ENCODE measurements at regions not wholly inside any gene's neighbourhood (a gene's known extent, or its start where the extent isn't known, plus 50 kb on each side); places are given as distances from the start of the nearest gene placed in this dataset.

DNA sequence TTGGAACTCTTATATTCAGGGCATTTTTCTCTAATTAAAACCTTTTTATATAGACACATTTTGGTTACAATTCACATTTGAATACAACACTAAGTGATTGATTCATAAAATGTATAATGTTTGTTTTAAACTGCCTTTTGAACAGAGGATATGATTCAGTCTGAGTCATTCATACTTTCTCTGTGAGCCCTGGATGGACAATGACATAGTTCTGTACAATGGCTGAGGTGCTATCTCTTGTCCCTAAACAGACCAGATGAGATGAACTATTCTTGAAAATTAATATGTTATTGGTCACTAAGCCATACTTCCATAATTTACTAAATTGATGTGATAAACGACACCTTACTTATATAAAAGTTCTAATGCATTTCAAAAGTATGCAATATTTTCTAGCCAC lies 199.7 kb upstream of the ATXN7L3B start:
- Histone ChIP-seq H3F3A (ENCODE audit: low read depth) (no peaks in the 10 kb centered on the region), H3K79me2 (ENCODE audit: insufficient read depth, low read length) (no peaks in the 10 kb centered on the region), H3K9me3 (ENCODE audit: insufficient read depth, low read depth, low read length) (no peaks in the 10 kb centered on the region), H4K20me1 (ENCODE audit: insufficient read depth, low read length, poor library complexity, severe bottlenecking) (no peaks in the 10 kb centered on the region), H3K4me3 (ENCODE audit: low read length, poor library complexity, severe bottlenecking) (no peak overlapping the region), H3K9ac (ENCODE audit: low read depth, low read length, poor library complexity, severe bottlenecking) (no peak overlapping the region), H3K36me3 (ENCODE audit: insufficient read depth, low read length) (no peaks in the 10 kb centered on the region), H3K4me2 (ENCODE audit: low read depth, low read length, poor library complexity, severe bottlenecking) (no peak overlapping the region), H3K9me2 (replicated peaks; ENCODE audit: low read depth, low read length) (no peaks in the 10 kb centered on the region), H3K27me3 (ENCODE audit: insufficient read depth, low read length, poor library complexity, severe bottlenecking) (no peaks in the 10 kb centered on the region), H3K4me1 (ENCODE audit: insufficient read depth, low read length, poor library complexity, severe bottlenecking) (no peaks in the 10 kb centered on the region), H2AFZ (ENCODE audit: low read length) (no peak overlapping the region)
- no peak for TF ChIP-seq EZH2phosphoT487 (IDR thresholded peaks at IDR 0.05; ENCODE audit: borderline replicate concordance)
- no peak for TF ChIP-seq CTCF (conservative IDR thresholded peaks at IDR 0.05; ENCODE audit: low read length)

DNA sequence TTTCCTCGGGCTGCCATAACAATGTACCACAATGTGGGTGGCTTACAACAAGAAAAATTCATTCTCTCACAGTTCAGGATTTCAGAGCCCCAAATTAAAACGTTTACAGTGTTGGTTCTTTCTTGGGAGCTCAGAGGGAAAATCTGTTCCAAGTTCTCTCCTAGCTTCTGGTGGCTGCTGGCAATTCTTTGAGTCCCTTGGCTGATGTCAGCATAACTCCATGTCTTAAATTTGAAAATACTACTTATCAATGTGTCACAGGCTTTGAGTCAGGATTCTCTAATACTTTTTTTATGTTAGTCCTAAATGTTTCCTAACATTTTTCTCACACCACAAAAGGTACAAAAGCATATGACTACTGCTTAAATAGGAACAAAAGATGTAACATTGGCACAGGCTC lies 198.4 kb upstream of the ATXN7L3B start:
- H2AFZ ChIP-seq (ENCODE audit: low read length), result no peak overlapping the region

DNA sequence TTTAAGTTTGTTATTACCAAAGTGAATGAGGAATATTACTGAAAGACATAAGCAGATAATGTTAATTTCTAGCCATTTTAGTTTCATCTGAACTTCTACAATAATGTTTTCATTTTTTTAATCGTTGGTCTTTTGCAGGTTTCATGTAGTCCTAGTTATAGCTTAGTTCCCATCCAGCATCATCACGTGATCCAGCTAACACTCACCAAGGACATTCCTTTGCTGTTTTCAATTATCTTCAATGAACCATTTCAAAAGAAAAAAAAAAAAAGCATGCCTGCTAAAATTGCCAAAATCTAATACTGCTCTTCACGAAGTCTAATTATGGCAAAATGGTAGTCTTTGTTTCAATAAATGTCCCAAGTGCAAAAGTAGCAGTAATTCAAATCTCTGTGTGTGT lies 187.7 kb upstream of the ATXN7L3B start:
- no peaks in the 10 kb centered on the region for H3K9me3 ChIP-seq (ENCODE audit: insufficient read depth, low read depth, low read length)
- no peaks in the 10 kb centered on the region for H3K79me2 ChIP-seq (ENCODE audit: insufficient read depth, low read length)
- no peak overlapping the region for H3K4me2 ChIP-seq (ENCODE audit: low read depth, low read length, poor library complexity, severe bottlenecking)
- H3K4me3 ChIP-seq (ENCODE audit: low read length, poor library complexity, severe bottlenecking), result no peak overlapping the region
- H3K36me3 ChIP-seq (ENCODE audit: insufficient read depth, low read length), result no peaks in the 10 kb centered on the region
- no peaks in the 10 kb centered on the region for H4K20me1 ChIP-seq (ENCODE audit: insufficient read depth, low read length, poor library complexity, severe bottlenecking)
- no peaks in the 10 kb centered on the region for H3K27me3 ChIP-seq (ENCODE audit: insufficient read depth, low read length, poor library complexity, severe bottlenecking)
- H3K4me1 ChIP-seq (ENCODE audit: insufficient read depth, low read length, poor library complexity, severe bottlenecking), result no peaks in the 10 kb centered on the region
- no peak overlapping the region for H2AFZ ChIP-seq (ENCODE audit: low read length)
- H3K9me2 ChIP-seq (replicated peaks; ENCODE audit: low read depth, low read length), result no peaks in the 10 kb centered on the region
- H3K9ac ChIP-seq (ENCODE audit: low read depth, low read length, poor library complexity, severe bottlenecking), result no peak overlapping the region
- no peaks in the 10 kb centered on the region for H3F3A ChIP-seq (ENCODE audit: low read depth)
- TF ChIP-seq EZH2phosphoT487 (IDR thresholded peaks at IDR 0.05; ENCODE audit: borderline replicate concordance) (no peak), CTCF (conservative IDR thresholded peaks at IDR 0.05; ENCODE audit: low read length) (no peak)

More for the DNA sequence above, 198.4 kb upstream of the ATXN7L3B start:
- H3K79me2 ChIP-seq (ENCODE audit: insufficient read depth, low read length), result no peaks in the 10 kb centered on the region
- no peaks in the 10 kb centered on the region for H3K4me1 ChIP-seq (ENCODE audit: insufficient read depth, low read length, poor library complexity, severe bottlenecking)
- no peaks in the 10 kb centered on the region for H3K36me3 ChIP-seq (ENCODE audit: insufficient read depth, low read length)
- H4K20me1 ChIP-seq (ENCODE audit: insufficient read depth, low read length, poor library complexity, severe bottlenecking), result no peaks in the 10 kb centered on the region
- H3K9me3 ChIP-seq (ENCODE audit: insufficient read depth, low read depth, low read length), result no peaks in the 10 kb centered on the region
- H3F3A ChIP-seq (ENCODE audit: low read depth), result no peaks in the 10 kb centered on the region
- TF ChIP-seq CTCF (conservative IDR thresholded peaks at IDR 0.05; ENCODE audit: low read length), result no peak
- no peak for TF ChIP-seq EZH2phosphoT487 (IDR thresholded peaks at IDR 0.05; ENCODE audit: borderline replicate concordance)
- no peaks in the 10 kb centered on the region for H3K9me2 ChIP-seq (replicated peaks; ENCODE audit: low read depth, low read length)
- H3K4me3 ChIP-seq (ENCODE audit: low read length, poor library complexity, severe bottlenecking), result no peak overlapping the region
- H3K27me3 ChIP-seq (ENCODE audit: insufficient read depth, low read length, poor library complexity, severe bottlenecking), result no peaks in the 10 kb centered on the region
- H3K9ac ChIP-seq (ENCODE audit: low read depth, low read length, poor library complexity, severe bottlenecking), result no peak overlapping the region
- no peak overlapping the region for H3K4me2 ChIP-seq (ENCODE audit: low read depth, low read length, poor library complexity, severe bottlenecking)

Measured in Loucy (cell line).